Erythroblast (primary cell): ENCODE measurements at regions not wholly inside any gene's neighbourhood (a gene's known extent, or its start where the extent isn't known, plus 50 kb on each side); places are given as distances from the start of the nearest gene placed in this dataset.

Experiments
- GATA1 ChIP-seq: IDR thresholded peaks from 2 replicates; pipeline ENCODE4 v1.6.1; 2011; ENCODE audit warnings: low read depth, mild to moderate bottlenecking, control low read depth, low read length, moderate library complexity
- POLR2A ChIP-seq: IDR thresholded peaks from 2 replicates; pipeline ENCODE4 v1.6.1; 2011; ENCODE audit warnings: mild to moderate bottlenecking, low read length

GRCh38 chr20:41932431-41932830 lies 314.3 kb upstream of the CHD6 start:
- no peak for TF ChIP-seq POLR2A
- TF ChIP-seq GATA1: no peak
